GM18870 (cell line): ENCODE measurements at regions not wholly inside any gene's neighbourhood (a gene's known extent, or its start where the extent isn't known, plus 50 kb on each side); places are given as distances from the start of the nearest gene placed in this dataset.
"Not testable (repeated sequence)": the region's sequence is repeated elsewhere in the genome, so short reads cannot be mapped to it uniquely, and the experiment has no call there.

Source experiments
- ATAC-seq: cut with Tn5 transposase; IDR thresholded peaks from one replicate; pipeline ENCODE4 v1.9.1; 2021; ENCODE audit warnings: moderate library complexity; ENCODE audit not compliant: unreplicated experiment

- ATAC-seq, result no peak
Measured at GRCh38 chr22:22345781-22346180, 101.2 kb downstream of the VPREB1 start.

- no peak for ATAC-seq
Measured at GRCh38 chr22:22346401-22347107, 102.0 kb downstream of the VPREB1 start.

- no peak for ATAC-seq
Measured at GRCh38 chr22:22348127-22348814, 103.7 kb downstream of the VPREB1 start.

- no peak for ATAC-seq
Measured at GRCh38 chr22:22348815-22349454, 104.3 kb downstream of the VPREB1 start.

- no peak for ATAC-seq
Measured at GRCh38 chr22:22349455-22349836, 104.9 kb downstream of the VPREB1 start.

GRCh38 chr22:22351366-22351765 lies 106.8 kb downstream of the VPREB1 start:
- ATAC-seq, result no peak

GRCh38 chr22:22352371-22352999 lies 107.9 kb downstream of the VPREB1 start:
- ATAC-seq, result no peak

- ATAC-seq, result no peak
Measured at GRCh38 chr22:22355096-22355834, 110.7 kb downstream of the VPREB1 start.

GRCh38 chr22:22357024-22357883 lies 112.7 kb downstream of the VPREB1 start:
- no peak for ATAC-seq

- ATAC-seq, result no peak
Measured at GRCh38 chr22:22358152-22358551, 113.6 kb downstream of the VPREB1 start.

GRCh38 chr22:22358686-22359085 lies 114.1 kb downstream of the VPREB1 start:
- no peak for ATAC-seq

GRCh38 chr22:22359465-22359864 lies 114.9 kb downstream of the VPREB1 start:
- ATAC-seq, result no peak

- ATAC-seq, result no peak
Measured at GRCh38 chr22:22360014-22360413, 115.4 kb downstream of the VPREB1 start.

GRCh38 chr22:22362311-22362710 lies 117.7 kb downstream of the VPREB1 start:
- no peak for ATAC-seq

GRCh38 chr22:22362936-22363335 lies 118.3 kb downstream of the VPREB1 start:
- ATAC-seq, result no peak

GRCh38 chr22:22364207-22364606 lies 119.6 kb downstream of the VPREB1 start:
- ATAC-seq, result no peak

- no peak for ATAC-seq
Measured at GRCh38 chr22:22366537-22366936, 122.0 kb downstream of the VPREB1 start.

GRCh38 chr22:22368516-22368915 lies 123.9 kb downstream of the VPREB1 start:
- no peak for ATAC-seq

GRCh38 chr22:22369219-22369963 lies 124.8 kb downstream of the VPREB1 start:
- not testable (repeated sequence) for ATAC-seq

- ATAC-seq, result no peak
Measured at GRCh38 chr22:22369964-22370270, 125.3 kb downstream of the VPREB1 start.
